IMR-90 (cell line): ENCODE measurements at regions not wholly inside any gene's neighbourhood (a gene's known extent, or its start where the extent isn't known, plus 50 kb on each side); places are given as distances from the start of the nearest gene placed in this dataset.
A peak's percentile ranks its signal among the peaks of the same experiment; 100 is the strongest.

Experiments used
- ATAC-seq: fragments of 200-7000 bp; cut with Tn5 transposase; 2 replicates; pipeline ENCODE4 v1.9.1; 2020; ENCODE audit warnings: low read depth, mild to moderate bottlenecking, moderate library complexity
- BruUV-seq: library from RNA; stranded (reverse); fragments of 400-500 nt; replicated peaks from 2 replicates; lab custom pipeline; 2021; lab: Mats Ljungman, UMichigan
- CTCF ChIA-PET: fragments of 300-600 bp; formaldehyde crosslinking; extraction: SDS; loops from one replicate; lab custom pipeline; 2021; ENCODE audit warnings: antibody characterized with exemption; lab: Yijun Ruan, JAX
- POLR2A ChIA-PET: fragments of 300-600 bp; sonication (Branson Sonifier 250); formaldehyde crosslinking; loops from one replicate; lab custom pipeline; 2022; ENCODE audit warnings: antibody characterized with exemption; ENCODE audit not compliant: unreplicated experiment; lab: Charles Lee
- DNase-seq: peaks from one replicate; pipeline ENCODE4 v3.0.0; 2013
- H2AFZ ChIP-seq: replicated peaks from 2 replicates; pipeline ENCODE3; 2013; ENCODE audit warnings: low read length, mild to moderate bottlenecking; ENCODE audit not compliant: poor library complexity
- H2AK5ac ChIP-seq: 2 replicates; pipeline ENCODE4 v1.6.1; 2013; ENCODE audit warnings: low read depth, low read length, inconsistent platforms
- H2AK9ac ChIP-seq: replicated peaks from 2 replicates; pipeline ENCODE3; 2013; ENCODE audit warnings: mild to moderate bottlenecking, low read depth, low read length, moderate library complexity; ENCODE audit not compliant: poor library complexity
- H2BK120ac ChIP-seq: 2 replicates; pipeline ENCODE4 v1.6.1; 2013; ENCODE audit warnings: low read depth, low read length, inconsistent platforms
- H2BK15ac ChIP-seq: 3 replicates; pipeline ENCODE4 v1.6.1; 2013; ENCODE audit warnings: low read depth, low read length, inconsistent platforms
- H2BK20ac ChIP-seq: 2 replicates; pipeline ENCODE4 v1.6.1; 2013; ENCODE audit warnings: low read depth, mild to moderate bottlenecking, inconsistent platforms, low read length, moderate library complexity
- H2BK5ac ChIP-seq: 2 replicates; pipeline ENCODE4 v1.6.1; 2013; ENCODE audit warnings: mild to moderate bottlenecking, low read depth, low read length, inconsistent platforms; ENCODE audit not compliant: poor library complexity, severe bottlenecking
- H3K14ac ChIP-seq: replicated peaks from 2 replicates; pipeline ENCODE4 v1.6.1; 2013; ENCODE audit warnings: low read depth, low read length, inconsistent platforms
- H3K18ac ChIP-seq: 2 replicates; pipeline ENCODE4 v1.6.1; 2013; ENCODE audit warnings: low read depth, low read length, control low read depth
- H3K23ac ChIP-seq: 2 replicates; pipeline ENCODE4 v1.6.1; 2013; ENCODE audit warnings: low read depth, low read length, inconsistent platforms
- H3K27ac ChIP-seq: 2 replicates; pipeline ENCODE4 v1.5.1; 2013; ENCODE audit warnings: mild to moderate bottlenecking, control low read depth, low read length; ENCODE audit not compliant: insufficient read depth
- H3K27me3 ChIP-seq: 2 replicates; pipeline ENCODE4 v1.6.1; 2013; ENCODE audit warnings: low read length; ENCODE audit not compliant: control insufficient read depth, insufficient read depth
- H3K36me3 ChIP-seq: 2 replicates; pipeline ENCODE4 v1.6.1; 2013; ENCODE audit warnings: low read length, mixed read lengths; ENCODE audit not compliant: control insufficient read depth, insufficient read depth
- H3K4ac ChIP-seq: 2 replicates; pipeline ENCODE4 v1.6.1; 2013; ENCODE audit warnings: low read depth, low read length, inconsistent platforms
- H3K4me1 ChIP-seq: 2 replicates; pipeline ENCODE4 v1.6.1; 2013; ENCODE audit warnings: low read length, mixed read lengths; ENCODE audit not compliant: control insufficient read depth, insufficient read depth
- H3K4me2 ChIP-seq: 2 replicates; pipeline ENCODE4 v1.6.1; 2013; ENCODE audit warnings: low read depth, mild to moderate bottlenecking, control low read depth, low read length, moderate library complexity
- H3K4me3 ChIP-seq: 2 replicates; pipeline ENCODE4 v1.5.1; 2013; ENCODE audit warnings: low read depth, mild to moderate bottlenecking, control low read depth, low read length, moderate library complexity; ENCODE audit not compliant: insufficient read depth
- H3K56ac ChIP-seq: 2 replicates; pipeline ENCODE4 v1.6.1; 2013; ENCODE audit warnings: low read length, inconsistent platforms; ENCODE audit not compliant: insufficient read depth; ENCODE audit errors: extremely low read depth
- H3K79me1 ChIP-seq, 2 experiments: 2 replicates each; pipeline ENCODE4 v1.6.1; 2013; ENCODE audit warnings: low read length in 2 of 2, inconsistent platforms in 1 of 2, low read depth in 1 of 2
- H3K9ac ChIP-seq: 2 replicates; pipeline ENCODE4 v1.6.1; 2013; ENCODE audit warnings: low read depth, low read length, control low read depth
- H3K9me1 ChIP-seq: 2 replicates; pipeline ENCODE4 v1.6.1; 2013; ENCODE audit warnings: low read length, inconsistent platforms; ENCODE audit not compliant: insufficient read depth
- H3K9me3 ChIP-seq: 2 replicates; pipeline ENCODE4 v1.6.1; 2013; ENCODE audit warnings: low read length; ENCODE audit not compliant: control insufficient read depth, insufficient read depth
- H4K20me1 ChIP-seq: 2 replicates; pipeline ENCODE4 v1.6.1; 2013; ENCODE audit warnings: low read length, inconsistent platforms; ENCODE audit not compliant: insufficient read depth
- H4K5ac ChIP-seq: 2 replicates; pipeline ENCODE4 v1.6.1; 2013; ENCODE audit warnings: mild to moderate bottlenecking, low read depth, low read length, control low read depth
- H4K8ac ChIP-seq, 2 experiments: 2 replicates each; pipeline ENCODE4 v1.6.1; 2013; ENCODE audit warnings: low read depth in 2 of 2, low read length in 2 of 2, control low read depth in 1 of 2, inconsistent platforms in 1 of 2
- H4K91ac ChIP-seq: 2 replicates; pipeline ENCODE4 v1.6.1; 2013; ENCODE audit warnings: low read depth, low read length, inconsistent platforms; ENCODE audit not compliant: insufficient read depth
- BHLHE40 ChIP-seq: fragments of 150-350 bp; IDR thresholded peaks from 2 replicates; pipeline ENCODE4 v1.6.1; 2016; ENCODE audit warnings: mild to moderate bottlenecking, low read depth, low read length
- CEBPB ChIP-seq: IDR thresholded peaks from 2 replicates; pipeline ENCODE4 v1.6.1; 2012; ENCODE audit warnings: low read depth, low read length, improper control_type of control experiment
- CHD1 ChIP-seq: IDR thresholded peaks from 2 replicates; pipeline ENCODE4 v1.6.1; 2012; ENCODE audit warnings: low read depth, low read length, improper control_type of control experiment
- FOS ChIP-seq: fragments of 150-350 bp; IDR thresholded peaks from 2 replicates; pipeline ENCODE4 v1.6.1; 2016; ENCODE audit warnings: low read depth, low read length
- MAFK ChIP-seq: IDR thresholded peaks from 2 replicates; pipeline ENCODE4 v1.6.1; 2012; ENCODE audit warnings: low read depth, low read length, improper control_type of control experiment
- MAZ ChIP-seq: IDR thresholded peaks from 2 replicates; pipeline ENCODE4 v1.6.1; 2012; ENCODE audit warnings: low read depth, mild to moderate bottlenecking, low read length, improper control_type of control experiment, moderate library complexity, borderline replicate concordance
- MXI1 ChIP-seq: IDR thresholded peaks from 2 replicates; pipeline ENCODE4 v1.6.1; 2012; ENCODE audit warnings: low read depth, mild to moderate bottlenecking, low read length, moderate library complexity, borderline replicate concordance
- NFE2L2 ChIP-seq: fragments of 150-350 bp; IDR thresholded peaks from 2 replicates; pipeline ENCODE4 v1.6.1; 2016; ENCODE audit warnings: low read depth, mild to moderate bottlenecking, low read length
- POLR2A ChIP-seq: IDR thresholded peaks from 2 replicates; pipeline ENCODE4 v1.6.1; 2012; ENCODE audit warnings: mild to moderate bottlenecking, low read depth, low read length
- RAD21 ChIP-seq: IDR thresholded peaks from 2 replicates; pipeline ENCODE4 v1.6.1; 2012; ENCODE audit warnings: low read length, improper control_type of control experiment
- RCOR1 ChIP-seq: IDR thresholded peaks from 2 replicates; pipeline ENCODE4 v1.6.1; 2012; ENCODE audit warnings: mild to moderate bottlenecking, low read length, improper control_type of control experiment; ENCODE audit not compliant: insufficient replicate concordance
- RFX5 ChIP-seq: IDR thresholded peaks from 2 replicates; pipeline ENCODE4 v1.8.0; 2012; ENCODE audit warnings: low read depth, mild to moderate bottlenecking, low read length, moderate library complexity
- SMC3 ChIP-seq: fragments of 150-350 bp; IDR thresholded peaks from 2 replicates; pipeline ENCODE4 v1.6.1; 2016; ENCODE audit warnings: low read depth, mild to moderate bottlenecking, antibody characterized with exemption, low read length, moderate library complexity
- WGBS, 2 experiments: methylation state at CpG; one replicate each; pipeline versions ENCODE4 v1.1.5 to v1.1.7; 2013; ENCODE audit warnings: missing lambda C conversion rate in 2 of 2; ENCODE audit not compliant: insufficient read length in 1 of 2; ENCODE audit errors: extremely low coverage in 2 of 2; 5-methylcytosine and 5-hydroxymethylcytosine counted together
- dilution Hi-C: fragments of 300-500 bp; cut with HindIII; formaldehyde crosslinking; loops from one replicate; pipeline ENCODE4 v1.14.3; 2018; ENCODE audit warnings: low sequenced_read_pairs; ENCODE audit not compliant: unreplicated experiment
- in situ Hi-C: fragments of 300-500 bp; cut with MboI; formaldehyde crosslinking; loops from 3 replicates; pipeline ENCODE4 v1.14.3; 2019; ENCODE audit warnings: low sequenced_read_pairs, inconsistent platforms, mixed read lengths
- intact Hi-C: fragments of 100-400 bp; cut with micrococcal nuclease; formaldehyde crosslinking; loops from 2 replicates; pipeline ENCODE4 v1.10.0; 2022
- TF ChIP-seq, protein P1 (sequence below): conservative IDR thresholded peaks from 2 replicates; pipeline ENCODE4 v1.5.1; 2012; ENCODE audit warnings: mild to moderate bottlenecking, low read depth, low read length, improper control_type of control experiment
- TF ChIP-seq, protein P2 (sequence below): fragments of 150-350 bp; IDR thresholded peaks from 2 replicates; pipeline ENCODE4 v1.6.1; 2016; ENCODE audit warnings: low read depth, mild to moderate bottlenecking, low read length, moderate library complexity, borderline replicate concordance
- TF ChIP-seq, protein P3 (sequence below): fragments of 150-350 bp; IDR thresholded peaks from 2 replicates; pipeline ENCODE4 v1.6.1; 2017; ENCODE audit warnings: mild to moderate bottlenecking, antibody characterized with exemption, low read length, low read depth

DNA sequence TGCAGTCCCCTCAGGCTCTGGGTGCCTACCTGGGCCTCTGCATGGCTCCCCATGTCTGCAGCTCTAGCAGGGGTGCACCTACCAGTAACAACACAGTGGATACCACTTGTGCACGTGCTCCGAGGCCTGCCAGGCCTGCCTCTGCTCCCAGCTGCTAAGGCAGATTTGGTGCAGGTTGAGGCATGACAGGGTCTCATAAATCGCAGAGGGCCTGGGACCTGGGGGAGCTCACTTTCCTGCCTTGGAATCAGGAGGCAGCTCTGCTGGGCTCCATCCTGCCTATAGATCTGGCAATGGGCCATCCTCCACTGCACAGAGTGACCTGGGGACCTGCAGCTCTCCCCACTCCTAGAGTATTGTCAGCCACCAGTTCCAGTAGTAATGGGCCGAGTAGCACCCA lies 121.9 kb upstream of the CXCL14 start:
- dilution Hi-C loops: no loop called here
- no CpG with 5 or more reads among the region's 4 CpGs for WGBS, 2 experiments

More for the DNA sequence above, 121.9 kb upstream of the CXCL14 start:
- H3K36me3 ChIP-seq: no peaks in the 10 kb centered on the region
- BruUV-seq: no TSS peak
- no peak overlapping the region for H2AK5ac ChIP-seq
- peak overlapping the region; percentile 43 for H2AFZ ChIP-seq
- H3K18ac ChIP-seq: no peak overlapping the region
- no peak overlapping the region for H2AK9ac ChIP-seq
- in situ Hi-C loops (no loop called here), intact Hi-C loops (no loop called here)
- no peak overlapping the region for H3K4me3 ChIP-seq
- no peak overlapping the region for H2BK5ac ChIP-seq
- H3K4me2 ChIP-seq: no peak overlapping the region
- TF ChIP-seq MXI1 (no peak), RCOR1 (no peak), POLR2A (no peak), SMC3 (no peak), RAD21 (no peak), BHLHE40 (no peak), CHD1 (no peak), MAFK (no peak), MAZ (no peak), CEBPB (no peak), NFE2L2 (no peak), RFX5 (no peak), FOS (no peak)
- TF ChIP-seq, protein P1, sequence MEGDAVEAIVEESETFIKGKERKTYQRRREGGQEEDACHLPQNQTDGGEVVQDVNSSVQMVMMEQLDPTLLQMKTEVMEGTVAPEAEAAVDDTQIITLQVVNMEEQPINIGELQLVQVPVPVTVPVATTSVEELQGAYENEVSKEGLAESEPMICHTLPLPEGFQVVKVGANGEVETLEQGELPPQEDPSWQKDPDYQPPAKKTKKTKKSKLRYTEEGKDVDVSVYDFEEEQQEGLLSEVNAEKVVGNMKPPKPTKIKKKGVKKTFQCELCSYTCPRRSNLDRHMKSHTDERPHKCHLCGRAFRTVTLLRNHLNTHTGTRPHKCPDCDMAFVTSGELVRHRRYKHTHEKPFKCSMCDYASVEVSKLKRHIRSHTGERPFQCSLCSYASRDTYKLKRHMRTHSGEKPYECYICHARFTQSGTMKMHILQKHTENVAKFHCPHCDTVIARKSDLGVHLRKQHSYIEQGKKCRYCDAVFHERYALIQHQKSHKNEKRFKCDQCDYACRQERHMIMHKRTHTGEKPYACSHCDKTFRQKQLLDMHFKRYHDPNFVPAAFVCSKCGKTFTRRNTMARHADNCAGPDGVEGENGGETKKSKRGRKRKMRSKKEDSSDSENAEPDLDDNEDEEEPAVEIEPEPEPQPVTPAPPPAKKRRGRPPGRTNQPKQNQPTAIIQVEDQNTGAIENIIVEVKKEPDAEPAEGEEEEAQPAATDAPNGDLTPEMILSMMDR: no peak
- TF ChIP-seq, protein P2, sequence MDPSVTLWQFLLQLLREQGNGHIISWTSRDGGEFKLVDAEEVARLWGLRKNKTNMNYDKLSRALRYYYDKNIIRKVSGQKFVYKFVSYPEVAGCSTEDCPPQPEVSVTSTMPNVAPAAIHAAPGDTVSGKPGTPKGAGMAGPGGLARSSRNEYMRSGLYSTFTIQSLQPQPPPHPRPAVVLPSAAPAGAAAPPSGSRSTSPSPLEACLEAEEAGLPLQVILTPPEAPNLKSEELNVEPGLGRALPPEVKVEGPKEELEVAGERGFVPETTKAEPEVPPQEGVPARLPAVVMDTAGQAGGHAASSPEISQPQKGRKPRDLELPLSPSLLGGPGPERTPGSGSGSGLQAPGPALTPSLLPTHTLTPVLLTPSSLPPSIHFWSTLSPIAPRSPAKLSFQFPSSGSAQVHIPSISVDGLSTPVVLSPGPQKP: no peak
- TF ChIP-seq, protein P3, sequence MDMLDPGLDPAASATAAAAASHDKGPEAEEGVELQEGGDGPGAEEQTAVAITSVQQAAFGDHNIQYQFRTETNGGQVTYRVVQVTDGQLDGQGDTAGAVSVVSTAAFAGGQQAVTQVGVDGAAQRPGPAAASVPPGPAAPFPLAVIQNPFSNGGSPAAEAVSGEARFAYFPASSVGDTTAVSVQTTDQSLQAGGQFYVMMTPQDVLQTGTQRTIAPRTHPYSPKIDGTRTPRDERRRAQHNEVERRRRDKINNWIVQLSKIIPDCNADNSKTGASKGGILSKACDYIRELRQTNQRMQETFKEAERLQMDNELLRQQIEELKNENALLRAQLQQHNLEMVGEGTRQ: no peak
- no peak overlapping the region for H3K9ac ChIP-seq
- ATAC-seq (no peak), DNase-seq (no peak)
- H3K9me1 ChIP-seq: no peaks in the 10 kb centered on the region
- no peak overlapping the region for H2BK15ac ChIP-seq
- no peak overlapping the region for H3K27ac ChIP-seq
- ChIA-PET CTCF (no interaction called here), POLR2A (no interaction called here)
- no peaks in the 10 kb centered on the region for H3K27me3 ChIP-seq
- H2BK120ac ChIP-seq: no peak overlapping the region
- H4K5ac ChIP-seq: no peak overlapping the region
- H3K56ac ChIP-seq: no peak overlapping the region
- H4K20me1 ChIP-seq: no peaks in the 10 kb centered on the region
- no peaks in the 10 kb centered on the region for H3K4me1 ChIP-seq
- no peak overlapping the region for H3K23ac ChIP-seq
- H4K8ac ChIP-seq: no peak overlapping the region
- no peaks in the 10 kb centered on the region for H3K79me1 ChIP-seq
- H4K91ac ChIP-seq: no peak overlapping the region
- H3K9me3 ChIP-seq: no peaks in the 10 kb centered on the region
- H3K14ac ChIP-seq: no peak overlapping the region
- no peak overlapping the region for H2BK20ac ChIP-seq
- H3K4ac ChIP-seq: no peak overlapping the region
